Transverse colon (tissue), 4 donors: ENCODE measurements at regions not wholly inside any gene's neighbourhood (a gene's known extent, or its start where the extent isn't known, plus 50 kb on each side); places are given as distances from the start of the nearest gene placed in this dataset.

Source experiments
- POLR2AphosphoS5 ChIP-seq, 3 donors: sonication (generic); formaldehyde crosslinking; IDR thresholded peaks; one replicate each; pipeline ENCODE4 v1.6.1; 2016; ENCODE audit warnings: antibody characterized with exemption in 3 of 3
- TF ChIP-seq, protein P1 (sequence below), 5 experiments: fragments of 200-600 bp in 3 of 5; fragments of 450-650 bp in 2 of 5; sonication (generic) in 3 of 5; IDR thresholded peaks; 1 replicate in 2 of 5; 2 replicates in 3 of 5; pipeline ENCODE4 v1.5.1; 2016 to 2017; ENCODE audit warnings: antibody characterized with exemption in 5 of 5, inconsistent platforms in 3 of 5, mild to moderate bottlenecking in 2 of 5, moderate library complexity in 1 of 5

DNA sequence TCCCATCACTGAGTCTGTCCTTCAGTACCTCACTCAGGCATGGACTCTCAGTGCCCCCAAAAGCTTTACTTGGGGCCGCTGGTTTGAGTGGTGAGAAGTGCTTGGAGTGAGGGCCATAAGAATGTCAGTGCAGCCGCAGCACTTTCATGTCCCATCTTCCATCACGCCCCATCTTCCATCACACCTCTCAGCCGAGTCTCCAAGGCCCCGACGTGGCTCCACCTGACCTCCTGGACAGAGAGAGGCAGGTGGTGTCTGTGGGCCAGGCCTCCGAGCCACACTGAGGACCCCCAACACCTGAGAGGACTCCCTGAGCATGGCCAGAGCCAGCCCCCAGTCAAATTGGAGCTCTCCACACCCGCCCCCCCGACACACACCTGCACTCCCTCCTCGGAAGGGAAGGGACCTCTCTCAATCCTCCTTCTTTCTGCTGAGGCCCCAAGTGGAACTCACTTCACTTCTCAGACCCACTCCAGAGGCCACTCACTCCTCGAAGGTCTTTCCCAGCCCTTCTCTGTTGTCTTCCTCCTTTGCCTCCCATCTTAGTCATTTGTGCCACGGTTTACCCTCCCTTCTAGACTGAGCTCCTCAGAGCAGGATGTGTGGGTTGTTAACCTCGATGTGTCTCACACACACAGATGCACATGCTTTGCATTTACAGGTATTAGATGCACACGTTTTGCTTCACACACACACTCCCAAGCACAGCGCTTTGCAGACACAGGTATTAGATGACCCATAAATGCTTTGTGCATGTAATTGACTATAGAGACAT lies 65.7 kb upstream of the ATP12A start:
- TF ChIP-seq, protein P1, sequence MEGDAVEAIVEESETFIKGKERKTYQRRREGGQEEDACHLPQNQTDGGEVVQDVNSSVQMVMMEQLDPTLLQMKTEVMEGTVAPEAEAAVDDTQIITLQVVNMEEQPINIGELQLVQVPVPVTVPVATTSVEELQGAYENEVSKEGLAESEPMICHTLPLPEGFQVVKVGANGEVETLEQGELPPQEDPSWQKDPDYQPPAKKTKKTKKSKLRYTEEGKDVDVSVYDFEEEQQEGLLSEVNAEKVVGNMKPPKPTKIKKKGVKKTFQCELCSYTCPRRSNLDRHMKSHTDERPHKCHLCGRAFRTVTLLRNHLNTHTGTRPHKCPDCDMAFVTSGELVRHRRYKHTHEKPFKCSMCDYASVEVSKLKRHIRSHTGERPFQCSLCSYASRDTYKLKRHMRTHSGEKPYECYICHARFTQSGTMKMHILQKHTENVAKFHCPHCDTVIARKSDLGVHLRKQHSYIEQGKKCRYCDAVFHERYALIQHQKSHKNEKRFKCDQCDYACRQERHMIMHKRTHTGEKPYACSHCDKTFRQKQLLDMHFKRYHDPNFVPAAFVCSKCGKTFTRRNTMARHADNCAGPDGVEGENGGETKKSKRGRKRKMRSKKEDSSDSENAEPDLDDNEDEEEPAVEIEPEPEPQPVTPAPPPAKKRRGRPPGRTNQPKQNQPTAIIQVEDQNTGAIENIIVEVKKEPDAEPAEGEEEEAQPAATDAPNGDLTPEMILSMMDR (IDR thresholded peaks at IDR 0.05) = no peak
- no peak for TF ChIP-seq POLR2AphosphoS5 (IDR thresholded peaks at IDR 0.05)
